ENCODE measurements at regions not wholly inside any gene's neighbourhood (a gene's known extent, or its start where the extent isn't known, plus 50 kb on each side); places are given as distances from the start of the nearest gene placed in this dataset.
A peak's percentile ranks its signal among the peaks of the same experiment; 100 is the strongest.

DNA sequence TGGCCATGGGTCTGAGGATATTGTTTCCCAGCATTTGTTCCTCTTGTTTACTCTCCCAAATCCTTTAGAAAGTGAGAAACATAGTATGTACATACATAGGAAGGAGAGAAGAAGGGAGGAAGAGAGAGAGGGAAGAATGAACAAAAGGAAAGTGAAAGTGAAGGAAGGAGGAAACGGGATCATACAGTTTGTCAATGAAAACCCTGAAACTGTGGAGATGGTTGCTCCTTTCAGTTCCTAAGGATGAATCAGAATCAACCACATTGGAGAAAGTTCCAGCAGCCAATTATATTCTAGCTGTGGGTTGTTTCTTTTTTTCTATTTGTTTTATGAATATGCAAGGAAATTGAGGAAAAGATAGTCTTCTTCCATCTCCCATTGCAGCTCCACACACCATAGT, 396.5 kb downstream of the MLLT3 start:
- Mint-ChIP-seq H3K4me3 (ENCODE audit: unreplicated experiment) (peak overlapping the region; percentile 73), H3K9me3 (ENCODE audit: unreplicated experiment) (peaks cover 6% of the 10 kb centered on the region), H3K27me3 (ENCODE audit: low read depth, unreplicated experiment) (no peaks in the 10 kb centered on the region), H3K27ac (ENCODE audit: unreplicated experiment) (no peak overlapping the region), H3K36me3 (ENCODE audit: low read depth, unreplicated experiment) (no peaks in the 10 kb centered on the region), H3K4me1 (ENCODE audit: low read depth, unreplicated experiment) (peaks cover 14% of the 10 kb centered on the region)
- Histone ChIP-seq H3K27ac (ENCODE audit: low read depth, low read length) (no peak overlapping the region), H2AFZ (ENCODE audit: low read depth, low read length) (no peak overlapping the region), H3K79me2 (ENCODE audit: insufficient read depth, low read length) (no peaks in the 10 kb centered on the region), H3K4me2 (ENCODE audit: low read length) (peak overlapping the region; percentile 64), H3K27me3 (ENCODE audit: insufficient read depth, low read length) (no peaks in the 10 kb centered on the region), H3K4me3 (ENCODE audit: insufficient read depth, low read depth, low read length) (no peak overlapping the region), H3K36me3 (ENCODE audit: insufficient read depth, low read length) (no peaks in the 10 kb centered on the region), H3K4me1 (ENCODE audit: insufficient read depth, low read length) (no peaks in the 10 kb centered on the region), H4K20me1 (ENCODE audit: insufficient read depth, low read length) (no peaks in the 10 kb centered on the region), H3K9ac (ENCODE audit: low read length) (no peak overlapping the region), H3K9me3 (ENCODE audit: insufficient read depth, low read depth, low read length) (no peaks in the 10 kb centered on the region)
- TF ChIP-seq, protein P1, sequence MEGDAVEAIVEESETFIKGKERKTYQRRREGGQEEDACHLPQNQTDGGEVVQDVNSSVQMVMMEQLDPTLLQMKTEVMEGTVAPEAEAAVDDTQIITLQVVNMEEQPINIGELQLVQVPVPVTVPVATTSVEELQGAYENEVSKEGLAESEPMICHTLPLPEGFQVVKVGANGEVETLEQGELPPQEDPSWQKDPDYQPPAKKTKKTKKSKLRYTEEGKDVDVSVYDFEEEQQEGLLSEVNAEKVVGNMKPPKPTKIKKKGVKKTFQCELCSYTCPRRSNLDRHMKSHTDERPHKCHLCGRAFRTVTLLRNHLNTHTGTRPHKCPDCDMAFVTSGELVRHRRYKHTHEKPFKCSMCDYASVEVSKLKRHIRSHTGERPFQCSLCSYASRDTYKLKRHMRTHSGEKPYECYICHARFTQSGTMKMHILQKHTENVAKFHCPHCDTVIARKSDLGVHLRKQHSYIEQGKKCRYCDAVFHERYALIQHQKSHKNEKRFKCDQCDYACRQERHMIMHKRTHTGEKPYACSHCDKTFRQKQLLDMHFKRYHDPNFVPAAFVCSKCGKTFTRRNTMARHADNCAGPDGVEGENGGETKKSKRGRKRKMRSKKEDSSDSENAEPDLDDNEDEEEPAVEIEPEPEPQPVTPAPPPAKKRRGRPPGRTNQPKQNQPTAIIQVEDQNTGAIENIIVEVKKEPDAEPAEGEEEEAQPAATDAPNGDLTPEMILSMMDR (IDR thresholded peaks at IDR 0.05; ENCODE audit: insufficient read depth, low read depth, low read length) = no peak
- TF ChIP-seq EZH2 (IDR thresholded peaks at IDR 0.05; ENCODE audit: insufficient read depth, low read length) = no peak
- no peak for FAIRE-seq
- DNase-seq (ENCODE audit: low read depth) = no peak

DNA sequence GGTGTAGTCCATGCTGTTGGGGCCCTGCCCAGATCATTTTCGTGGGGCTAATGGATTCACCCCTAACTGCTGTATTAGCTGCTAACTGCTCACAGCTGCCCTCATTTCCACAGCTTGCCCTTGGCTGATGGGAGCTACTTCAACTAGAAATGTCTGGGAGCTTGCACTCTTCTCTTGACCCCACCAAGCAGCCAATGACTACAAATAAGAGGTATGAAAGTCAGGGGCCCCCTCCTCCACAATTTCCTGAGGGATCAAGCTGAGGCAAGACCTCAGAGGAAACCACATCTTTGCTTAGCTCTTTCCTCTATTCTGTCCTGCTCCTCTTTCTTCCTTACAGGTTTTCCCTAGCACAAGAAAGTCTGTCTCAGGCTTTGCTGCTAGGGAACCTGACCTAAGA, 397.5 kb downstream of the MLLT3 start:
- Histone ChIP-seq H3K27me3 (ENCODE audit: insufficient read depth, low read length) (no peaks in the 10 kb centered on the region), H3K4me3 (ENCODE audit: insufficient read depth, low read depth, low read length) (no peak overlapping the region), H3K4me2 (ENCODE audit: low read length) (peak overlapping the region; percentile 28), H3K27ac (ENCODE audit: low read depth, low read length) (no peak overlapping the region), H2AFZ (ENCODE audit: low read depth, low read length) (no peak overlapping the region), H3K9ac (ENCODE audit: low read length) (no peak overlapping the region), H3K36me3 (ENCODE audit: insufficient read depth, low read length) (no peaks in the 10 kb centered on the region), H3K9me3 (ENCODE audit: insufficient read depth, low read depth, low read length) (no peaks in the 10 kb centered on the region), H3K4me1 (ENCODE audit: insufficient read depth, low read length) (no peaks in the 10 kb centered on the region), H4K20me1 (ENCODE audit: insufficient read depth, low read length) (no peaks in the 10 kb centered on the region), H3K79me2 (ENCODE audit: insufficient read depth, low read length) (no peaks in the 10 kb centered on the region)
- DNase-seq (ENCODE audit: low read depth) = no peak
- Mint-ChIP-seq H3K27me3 (ENCODE audit: low read depth, unreplicated experiment) (no peaks in the 10 kb centered on the region), H3K9me3 (ENCODE audit: unreplicated experiment) (peaks cover 6% of the 10 kb centered on the region), H3K27ac (ENCODE audit: unreplicated experiment) (no peak overlapping the region), H3K36me3 (ENCODE audit: low read depth, unreplicated experiment) (no peaks in the 10 kb centered on the region), H3K4me3 (ENCODE audit: unreplicated experiment) (no peak overlapping the region), H3K4me1 (ENCODE audit: low read depth, unreplicated experiment) (peaks cover 20% of the 10 kb centered on the region)
- no peak for FAIRE-seq
- TF ChIP-seq, protein P1 (IDR thresholded peaks at IDR 0.05; ENCODE audit: insufficient read depth, low read depth, low read length) = no peak
- TF ChIP-seq EZH2 (IDR thresholded peaks at IDR 0.05; ENCODE audit: insufficient read depth, low read length) = no peak

DNA sequence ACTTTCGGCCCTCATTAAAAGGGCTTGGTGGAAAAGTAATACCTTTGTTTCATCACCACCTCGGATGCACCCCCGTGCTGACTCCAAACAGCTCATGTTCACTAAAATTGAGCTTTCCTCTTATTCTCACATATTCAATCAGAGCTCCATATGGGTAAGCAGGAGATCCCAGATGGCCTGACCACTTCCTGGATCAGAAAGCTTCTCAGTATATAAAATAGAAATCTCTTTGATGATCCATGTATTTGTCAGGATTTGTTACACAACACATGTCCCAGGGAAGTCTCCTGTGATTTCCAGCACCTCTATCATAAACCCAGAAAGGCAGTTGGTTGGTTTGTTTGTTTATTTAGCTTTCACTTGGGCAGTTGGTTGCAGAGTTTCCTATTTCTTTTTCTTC, 402.0 kb downstream of the MLLT3 start:
- Histone ChIP-seq H3K27me3 (ENCODE audit: insufficient read depth, low read length) (no peaks in the 10 kb centered on the region), H3K9ac (ENCODE audit: low read length) (no peak overlapping the region), H3K4me3 (ENCODE audit: insufficient read depth, low read depth, low read length) (no peak overlapping the region), H4K20me1 (ENCODE audit: insufficient read depth, low read length) (no peaks in the 10 kb centered on the region), H2AFZ (ENCODE audit: low read depth, low read length) (no peak overlapping the region), H3K27ac (ENCODE audit: low read depth, low read length) (no peak overlapping the region), H3K4me2 (ENCODE audit: low read length) (no peak overlapping the region), H3K9me3 (ENCODE audit: insufficient read depth, low read depth, low read length) (no peaks in the 10 kb centered on the region), H3K4me1 (ENCODE audit: insufficient read depth, low read length) (no peaks in the 10 kb centered on the region), H3K79me2 (ENCODE audit: insufficient read depth, low read length) (no peaks in the 10 kb centered on the region), H3K36me3 (ENCODE audit: insufficient read depth, low read length) (no peaks in the 10 kb centered on the region)
- H3K27me3 Mint-ChIP-seq (ENCODE audit: low read depth, unreplicated experiment) = no peaks in the 10 kb centered on the region
- H3K4me3 Mint-ChIP-seq (ENCODE audit: unreplicated experiment) = no peak overlapping the region
- FAIRE-seq (no peak), DNase-seq (ENCODE audit: low read depth) (no peak)
- no peaks in the 10 kb centered on the region for H3K9me3 Mint-ChIP-seq (ENCODE audit: unreplicated experiment)
- H3K36me3 Mint-ChIP-seq (ENCODE audit: low read depth, unreplicated experiment) = no peaks in the 10 kb centered on the region
- peaks cover 20% of the 10 kb centered on the region for H3K4me1 Mint-ChIP-seq (ENCODE audit: low read depth, unreplicated experiment)
- TF ChIP-seq, protein P1 (IDR thresholded peaks at IDR 0.05; ENCODE audit: insufficient read depth, low read depth, low read length) = no peak
- no peak for TF ChIP-seq EZH2 (IDR thresholded peaks at IDR 0.05; ENCODE audit: insufficient read depth, low read length)
- H3K27ac Mint-ChIP-seq (ENCODE audit: unreplicated experiment) = no peak overlapping the region

All from astrocyte (in vitro differentiated cells and primary cell).